ENCODE measurements at regions not wholly inside any gene's neighbourhood (a gene's known extent, or its start where the extent isn't known, plus 50 kb on each side); places are given as distances from the start of the nearest gene placed in this dataset.

GRCh38 chr1:195373856-195374255 lies 1234.4 kb downstream of the KCNT2 start:
- TF ChIP-seq POLR2A (IDR thresholded peaks at IDR 0.05) (no peak), CTCF (IDR thresholded peaks at IDR 0.05) (no peak)

Data from thyroid gland (tissue), 4 donors.